CD14-positive monocyte (primary cell): ENCODE measurements at regions not wholly inside any gene's neighbourhood (a gene's known extent, or its start where the extent isn't known, plus 50 kb on each side); places are given as distances from the start of the nearest gene placed in this dataset.
"Not testable (repeated sequence)": the region's sequence is repeated elsewhere in the genome, so short reads cannot be mapped to it uniquely, and the experiment has no call there.

Source experiments
- DNase-seq, 3 donors: peaks; one replicate each; pipeline ENCODE4 v3.0.0-alpha.2; 2011 to 2022
- H2AFZ ChIP-seq: 2 replicates; pipeline ENCODE4 v1.6.0; 2012; ENCODE audit warnings: mild to moderate bottlenecking, low read depth, low read length, inconsistent platforms; ENCODE audit not compliant: insufficient read depth, poor library complexity, severe bottlenecking
- H3K27ac ChIP-seq, 2 donors: 1 replicate in 1 of 2; 2 replicates in 1 of 2; pipeline ENCODE4 v1.5.1; 2012 to 2013; ENCODE audit warnings: low read length in 2 of 2, control low read depth in 1 of 2, inconsistent platforms in 1 of 2, low read depth in 1 of 2, mild to moderate bottlenecking in 1 of 2
- H3K27me3 ChIP-seq, 2 donors: one replicate each; pipeline versions ENCODE4 v1.6.0 to v1.6.1; 2011 to 2013; ENCODE audit warnings: low read length in 2 of 2; ENCODE audit not compliant: control insufficient read depth in 2 of 2, insufficient read depth in 2 of 2
- H3K36me3 ChIP-seq, 2 donors: replicated peaks in 1 of 2; 1 replicate in 1 of 2; 2 replicates in 1 of 2; pipeline versions ENCODE4 v1.5.1 to v1.6.1; 2012 to 2013; ENCODE audit warnings: low read length in 2 of 2, control low read depth in 1 of 2, inconsistent platforms in 1 of 2, mild to moderate bottlenecking in 1 of 2; ENCODE audit not compliant: insufficient read depth in 2 of 2, control insufficient read depth in 1 of 2
- H3K4me1 ChIP-seq, 2 donors: 1 replicate in 1 of 2; 2 replicates in 1 of 2; pipeline versions ENCODE4 v1.5.1 to v1.6.1; 2012 to 2013; ENCODE audit warnings: low read length in 2 of 2, control low read depth in 1 of 2, inconsistent platforms in 1 of 2, mild to moderate bottlenecking in 1 of 2, moderate library complexity in 1 of 2; ENCODE audit not compliant: insufficient read depth in 2 of 2, control insufficient read depth in 1 of 2
- H3K4me2 ChIP-seq: replicated peaks from 2 replicates; pipeline ENCODE3; 2012; ENCODE audit warnings: low read length, moderate library complexity, mild to moderate bottlenecking; ENCODE audit not compliant: poor library complexity, severe bottlenecking; ENCODE audit errors: extremely low read depth
- H3K4me3 ChIP-seq, 3 experiments: fragments of 200-600 bp in 1 of 3; sonication (generic) in 1 of 3; replicated peaks in 1 of 3; 1 replicate in 2 of 3; 2 replicates in 1 of 3; pipeline ENCODE4 v1.5.1; 2011 to 2013; ENCODE audit warnings: low read length in 3 of 3, mild to moderate bottlenecking in 3 of 3, control low read depth in 2 of 3, low read depth in 2 of 3, inconsistent platforms in 1 of 3, moderate library complexity in 1 of 3
- H3K79me2 ChIP-seq: 2 replicates; pipeline ENCODE4 v1.6.0; 2012; ENCODE audit warnings: mild to moderate bottlenecking, control low read depth, inconsistent platforms, low read length, moderate library complexity; ENCODE audit not compliant: insufficient read depth
- H3K9ac ChIP-seq: 2 replicates; pipeline ENCODE4 v1.6.0; 2017; ENCODE audit warnings: low read length, mild to moderate bottlenecking; ENCODE audit not compliant: insufficient read depth, poor library complexity, severe bottlenecking
- H3K9me3 ChIP-seq, 2 donors: replicated peaks in 1 of 2; 1 replicate in 1 of 2; 2 replicates in 1 of 2; pipeline versions ENCODE4 v1.5.1 to v1.6.1; 2012 to 2013; ENCODE audit warnings: low read length in 2 of 2, control low read depth in 1 of 2; ENCODE audit not compliant: control insufficient read depth in 1 of 2, insufficient read depth in 1 of 2
- H4K20me1 ChIP-seq: 2 replicates; pipeline ENCODE4 v1.6.0; 2012; ENCODE audit warnings: mild to moderate bottlenecking, low read length, control low read depth, moderate library complexity; ENCODE audit not compliant: insufficient read depth
- H3K27ac Mint-ChIP-seq, 7 donors: one replicate each; pipeline ENCODE4 v1.8.0; 2020; ENCODE audit warnings: mild to moderate bottlenecking in 7 of 7, mixed read lengths in 7 of 7, moderate library complexity in 6 of 7, inconsistent platforms in 2 of 7
- H3K27me3 Mint-ChIP-seq, 3 donors: one replicate each; pipeline ENCODE4 v1.8.0; 2021 to 2022; ENCODE audit warnings: low read depth in 3 of 3, mild to moderate bottlenecking in 3 of 3, mixed read lengths in 3 of 3, moderate library complexity in 3 of 3, inconsistent platforms in 1 of 3
- H3K36me3 Mint-ChIP-seq, 2 donors: one replicate each; pipeline ENCODE4 v1.8.0; 2020; ENCODE audit warnings: mixed read lengths in 2 of 2, inconsistent platforms in 1 of 2, mild to moderate bottlenecking in 1 of 2
- H3K4me1 Mint-ChIP-seq: one replicate; pipeline ENCODE4 v1.8.0; 2020; ENCODE audit warnings: mild to moderate bottlenecking, mixed read lengths
- H3K4me3 Mint-ChIP-seq, 2 donors: one replicate each; pipeline ENCODE4 v1.8.0; 2020; ENCODE audit warnings: mild to moderate bottlenecking in 2 of 2, mixed read lengths in 2 of 2, moderate library complexity in 1 of 2
- H3K9me3 Mint-ChIP-seq, 7 donors: one replicate each; pipeline ENCODE4 v1.8.0; 2020 to 2022; ENCODE audit warnings: mixed read lengths in 7 of 7, mild to moderate bottlenecking in 6 of 7, moderate library complexity in 6 of 7, inconsistent platforms in 2 of 7
- WGBS: methylation state at CpG from one replicate; pipeline ENCODE4 v1.1.5; 2013; ENCODE audit warnings: missing lambda C conversion rate; ENCODE audit not compliant: insufficient coverage; 5-methylcytosine and 5-hydroxymethylcytosine counted together
- intact Hi-C, 2 donors: fragments of 100-400 bp; cut with micrococcal nuclease; formaldehyde crosslinking; loops; one replicate each; pipeline versions ENCODE4 v1.15.0 to v1.15.1; 2023

GRCh38 chr15:24305643-24306042, 369.9 kb upstream of the NPAP1 start:
- not testable (repeated sequence) for H3K4me3 Mint-ChIP-seq, H3K4me1 Mint-ChIP-seq, H3K9me3 ChIP-seq

GRCh38 chr15:24309700-24310099, 365.9 kb upstream of the NPAP1 start:
- H3K27me3 ChIP-seq, H3K4me3 ChIP-seq, H3K9ac ChIP-seq, H3K9me3 Mint-ChIP-seq, H2AFZ ChIP-seq, H3K27me3 Mint-ChIP-seq, intact Hi-C loops, H3K27ac ChIP-seq, H3K27ac Mint-ChIP-seq, H3K36me3 Mint-ChIP-seq, H3K9me3 ChIP-seq, DNase-seq, H3K4me3 Mint-ChIP-seq, H4K20me1 ChIP-seq, H3K4me1 ChIP-seq, H3K79me2 ChIP-seq, H3K4me2 ChIP-seq, H3K36me3 ChIP-seq, H3K4me1 Mint-ChIP-seq: not testable (repeated sequence)
- WGBS: 57% methylated on average over 1 of the region's 1 CpG

More at GRCh38 chr15:24305643-24306042, 369.9 kb upstream of the NPAP1 start:
- H3K27me3 Mint-ChIP-seq, H4K20me1 ChIP-seq, H3K36me3 Mint-ChIP-seq, H3K4me1 ChIP-seq, DNase-seq, H3K9me3 Mint-ChIP-seq, H3K79me2 ChIP-seq, H3K27me3 ChIP-seq, H3K4me3 ChIP-seq, H3K4me2 ChIP-seq, intact Hi-C loops, H3K36me3 ChIP-seq, H3K27ac ChIP-seq, H3K9ac ChIP-seq, H2AFZ ChIP-seq, H3K27ac Mint-ChIP-seq: not testable (repeated sequence)
- WGBS: no CpG with 5 or more reads among the region's 1 CpG

GRCh38 chr15:24311692-24312091, 363.9 kb upstream of the NPAP1 start:
- H3K27me3 ChIP-seq, H3K36me3 Mint-ChIP-seq, H3K27ac Mint-ChIP-seq, H3K27me3 Mint-ChIP-seq, H3K27ac ChIP-seq, H3K9me3 ChIP-seq, H3K79me2 ChIP-seq, H4K20me1 ChIP-seq, DNase-seq, H3K4me3 Mint-ChIP-seq, H2AFZ ChIP-seq, H3K4me2 ChIP-seq, H3K9me3 Mint-ChIP-seq, H3K4me3 ChIP-seq, intact Hi-C loops, H3K36me3 ChIP-seq, H3K9ac ChIP-seq, H3K4me1 Mint-ChIP-seq, H3K4me1 ChIP-seq: not testable (repeated sequence)
- WGBS: no CpG with 5 or more reads among the region's 3 CpGs

GRCh38 chr15:24316326-24316725, 359.2 kb upstream of the NPAP1 start:
- H3K4me3 Mint-ChIP-seq, H3K27me3 Mint-ChIP-seq, H3K36me3 ChIP-seq, H2AFZ ChIP-seq, H3K79me2 ChIP-seq, H3K9me3 ChIP-seq, H3K4me1 ChIP-seq, H3K9me3 Mint-ChIP-seq, H3K4me3 ChIP-seq, H3K27me3 ChIP-seq, H3K9ac ChIP-seq, H3K36me3 Mint-ChIP-seq, H3K27ac Mint-ChIP-seq, H3K4me1 Mint-ChIP-seq, intact Hi-C loops, H3K27ac ChIP-seq, H3K4me2 ChIP-seq, DNase-seq, H4K20me1 ChIP-seq: not testable (repeated sequence)
- WGBS: 67% methylated on average over 3 of the region's 3 CpGs
